H1 (cell line): ENCODE measurements at regions not wholly inside any gene's neighbourhood (a gene's known extent, or its start where the extent isn't known, plus 50 kb on each side); places are given as distances from the start of the nearest gene placed in this dataset.

Source experiments
- CTCF ChIA-PET: fragments of 300-600 bp; sonication (Branson Sonifier 250); formaldehyde crosslinking; loops from one replicate; lab custom pipeline; 2021; ENCODE audit not compliant: partially characterized antibody; lab: Charles Lee
- POLR2A ChIA-PET: fragments of 300-600 bp; sonication (Branson Sonifier 250); formaldehyde crosslinking; loops from one replicate; lab custom pipeline; 2021; ENCODE audit warnings: inconsistent platforms; ENCODE audit not compliant: partially characterized antibody; lab: Charles Lee
- DNase-seq, 2 experiments: peaks; one replicate each; pipeline versions ENCODE4 v3.0.0 to v3.0.0-alpha.2; 2010 to 2022; ENCODE audit warnings: low spot score in 2 of 2, low read depth in 1 of 2, mixed read lengths in 1 of 2
- FAIRE-seq: peaks from 2 replicates; lab custom pipeline; 2011; peaks lifted over from hg19 to GRCh38; lab: Jason Lieb, UNC
- H2AFZ ChIP-seq: 2 replicates; pipeline ENCODE4 v1.8.1; 2012; ENCODE audit warnings: low read length, inconsistent platforms
- H2AK5ac ChIP-seq: 2 replicates; pipeline ENCODE4 v1.6.1; 2013; ENCODE audit warnings: low read depth, low read length
- H2BK120ac ChIP-seq: replicated peaks from 2 replicates; pipeline ENCODE3; 2013; ENCODE audit warnings: low read depth, low read length, inconsistent platforms
- H2BK12ac ChIP-seq: 2 replicates; pipeline ENCODE4 v1.6.1; 2013; ENCODE audit warnings: low read depth, low read length
- H2BK15ac ChIP-seq: 2 replicates; pipeline ENCODE4 v1.6.1; 2013; ENCODE audit warnings: low read length
- H2BK20ac ChIP-seq: 2 replicates; pipeline ENCODE4 v1.6.1; 2013; ENCODE audit warnings: low read length
- H2BK5ac ChIP-seq: 2 replicates; pipeline ENCODE4 v1.6.1; 2013; ENCODE audit warnings: low read depth, low read length
- H3K14ac ChIP-seq: 2 replicates; pipeline ENCODE4 v1.6.1; 2013; ENCODE audit warnings: inconsistent platforms; ENCODE audit not compliant: insufficient read length
- H3K18ac ChIP-seq: 2 replicates; pipeline ENCODE4 v1.6.1; 2013; ENCODE audit warnings: low read length; ENCODE audit errors: extremely low read depth
- H3K23ac ChIP-seq: 2 replicates; pipeline ENCODE4 v1.6.1; 2013; ENCODE audit warnings: inconsistent platforms; ENCODE audit not compliant: insufficient read length
- H3K23me2 ChIP-seq: 2 replicates; pipeline ENCODE4 v1.6.1; 2013; ENCODE audit warnings: low read depth, low read length
- H3K27ac ChIP-seq: 2 replicates; pipeline ENCODE4 v1.6.1; 2011; ENCODE audit warnings: low read depth, low read length, inconsistent platforms
- H3K27me3 ChIP-seq, 4 experiments: replicated peaks in 1 of 4; 1 replicate in 1 of 4; 2 replicates in 3 of 4; pipeline versions ENCODE4 v1.6.1 to v1.8.1; 2011 to 2013; ENCODE audit warnings: low read length in 3 of 4, mild to moderate bottlenecking in 3 of 4, inconsistent platforms in 2 of 4, mixed read lengths in 2 of 4, moderate library complexity in 1 of 4; ENCODE audit not compliant: control insufficient read depth in 3 of 4, insufficient read depth in 3 of 4; ENCODE audit errors: extremely low read depth in 1 of 4
- H3K36me3 ChIP-seq, 4 experiments: 2 replicates each; pipeline versions ENCODE4 v1.6.1 to v1.8.1; 2011 to 2013; ENCODE audit warnings: mild to moderate bottlenecking in 4 of 4, low read length in 3 of 4, moderate library complexity in 2 of 4, control low read depth in 1 of 4, inconsistent platforms in 1 of 4; ENCODE audit not compliant: insufficient read depth in 4 of 4, control insufficient read depth in 2 of 4
- H3K4ac ChIP-seq: replicated peaks from 2 replicates; pipeline ENCODE3; 2013; ENCODE audit warnings: low read length, low read depth, mixed read lengths, inconsistent platforms; ENCODE audit not compliant: insufficient read length
- H3K4me1 ChIP-seq, 4 experiments: replicated peaks in 1 of 4; 1 replicate in 1 of 4; 2 replicates in 3 of 4; pipeline versions ENCODE4 v1.6.1 to v1.8.1; 2011 to 2013; ENCODE audit warnings: low read length in 3 of 4, inconsistent platforms in 2 of 4, mixed read lengths in 1 of 4; ENCODE audit not compliant: insufficient read depth in 4 of 4, control insufficient read depth in 3 of 4
- H3K4me2 ChIP-seq, 2 experiments: 2 replicates each; pipeline versions ENCODE4 v1.6.1 to v1.8.1; 2011 to 2013; ENCODE audit warnings: low read depth in 2 of 2, low read length in 2 of 2, control low read depth in 1 of 2, inconsistent platforms in 1 of 2, mild to moderate bottlenecking in 1 of 2; ENCODE audit not compliant: insufficient read depth in 1 of 2
- H3K4me3 ChIP-seq, 4 experiments: fragments of 200-600, 300-600 bp in 1 of 4; sonication (generic), shearing (Covaris generic), sonication (Bioruptor Twin) in 1 of 4; 2 replicates each; pipeline versions ENCODE4 v1.5.1 to v1.8.1; 2011 to 2016; ENCODE audit warnings: low read length in 4 of 4, low read depth in 3 of 4, control low read depth in 2 of 4, inconsistent platforms in 2 of 4, mild to moderate bottlenecking in 2 of 4, mixed read lengths in 1 of 4, moderate library complexity in 1 of 4; ENCODE audit not compliant: insufficient read depth in 2 of 4; ENCODE audit errors: extremely low read depth in 1 of 4
- H3K56ac ChIP-seq: replicated peaks from 2 replicates; pipeline ENCODE3; 2013; ENCODE audit warnings: low read depth, mild to moderate bottlenecking, mixed read lengths, low read length, inconsistent platforms; ENCODE audit not compliant: insufficient read length
- H3K79me1 ChIP-seq: 2 replicates; pipeline ENCODE4 v1.6.1; 2013; ENCODE audit warnings: low read depth, low read length, control low read depth
- H3K79me2 ChIP-seq, 2 experiments: 2 replicates each; pipeline versions ENCODE4 v1.6.1 to v1.8.1; 2012 to 2013; ENCODE audit warnings: low read length in 2 of 2, mild to moderate bottlenecking in 2 of 2, inconsistent platforms in 1 of 2; ENCODE audit not compliant: insufficient read depth in 2 of 2, control insufficient read depth in 1 of 2
- H3K9ac ChIP-seq, 4 experiments: replicated peaks in 1 of 4; 1 replicate in 1 of 4; 2 replicates in 3 of 4; pipeline versions ENCODE4 v1.6.1 to v1.8.1; 2011 to 2013; ENCODE audit warnings: low read depth in 3 of 4, low read length in 3 of 4, control low read depth in 2 of 4, mild to moderate bottlenecking in 2 of 4, moderate library complexity in 2 of 4, inconsistent platforms in 1 of 4; ENCODE audit errors: extremely low read depth in 1 of 4
- H3K9me3 ChIP-seq, 2 experiments: 2 replicates each; pipeline versions ENCODE4 v1.6.1 to v1.8.1; 2012 to 2013; ENCODE audit warnings: mild to moderate bottlenecking in 2 of 2, moderate library complexity in 2 of 2, control low read depth in 1 of 2, inconsistent platforms in 1 of 2, low read depth in 1 of 2, low read length in 1 of 2, mixed read lengths in 1 of 2; ENCODE audit not compliant: insufficient read depth in 2 of 2
- H4K20me1 ChIP-seq, 2 experiments: replicated peaks in 1 of 2; 2 replicates each; pipeline versions ENCODE3 to v1.8.1; 2011 to 2013; ENCODE audit warnings: inconsistent platforms in 2 of 2, low read length in 2 of 2, mild to moderate bottlenecking in 1 of 2; ENCODE audit not compliant: insufficient read depth in 2 of 2, control insufficient read depth in 1 of 2
- H4K5ac ChIP-seq: 2 replicates; pipeline ENCODE4 v1.6.1; 2013; ENCODE audit warnings: low read length, low read depth, mixed read lengths, inconsistent platforms; ENCODE audit not compliant: insufficient read length
- H4K8ac ChIP-seq: 2 replicates; pipeline ENCODE4 v1.8.0; 2013; ENCODE audit warnings: mild to moderate bottlenecking, moderate library complexity, low read length, inconsistent platforms; ENCODE audit not compliant: insufficient read depth; ENCODE audit errors: extremely low read depth
- H4K91ac ChIP-seq: replicated peaks from 2 replicates; pipeline ENCODE3; 2013; ENCODE audit warnings: low read length, mixed read lengths, inconsistent platforms; ENCODE audit not compliant: insufficient read length
- CBX5 ChIP-seq: fragments of 300-800, 300-1000 bp; sonication (generic); IDR thresholded peaks from 2 replicates; pipeline ENCODE4 v1.7.1; 2016; ENCODE audit warnings: antibody characterized with exemption, low read length, low read depth
- CEBPB ChIP-seq: IDR thresholded peaks from 2 replicates; pipeline ENCODE4 v1.6.1; 2012; ENCODE audit warnings: low read depth, low read length
- HDAC6 ChIP-seq: IDR thresholded peaks from one replicate; pipeline ENCODE4 v1.7.1; 2012; ENCODE audit warnings: low read depth, mild to moderate bottlenecking, inconsistent platforms, low read length, moderate library complexity
- MAFK ChIP-seq: IDR thresholded peaks from 2 replicates; pipeline ENCODE4 v1.6.1; 2012; ENCODE audit warnings: low read depth, mild to moderate bottlenecking, improper control_type of control experiment, low read length
- POLR2A ChIP-seq, 2 experiments: IDR thresholded peaks; 1 replicate in 1 of 2; 2 replicates in 1 of 2; pipeline ENCODE4 v1.6.1; 2011; ENCODE audit warnings: low read depth in 2 of 2, low read length in 2 of 2, mild to moderate bottlenecking in 2 of 2; ENCODE audit errors: control extremely low read depth in 1 of 2
- RFX5 ChIP-seq: IDR thresholded peaks from 2 replicates; pipeline ENCODE4 v1.6.1; 2011; ENCODE audit warnings: low read depth, low read length, improper control_type of control experiment, borderline replicate concordance
- RXRA ChIP-seq: IDR thresholded peaks from 2 replicates; pipeline ENCODE4 v1.6.1; 2011; ENCODE audit warnings: low read depth, mild to moderate bottlenecking, low read length, moderate library complexity; ENCODE audit not compliant: insufficient read depth
- SIRT6 ChIP-seq: IDR thresholded peaks from one replicate; pipeline ENCODE4 v1.7.1; 2012; ENCODE audit warnings: low read length, inconsistent platforms
- SP2 ChIP-seq: IDR thresholded peaks from 2 replicates; pipeline ENCODE4 v1.6.1; 2012; ENCODE audit warnings: mild to moderate bottlenecking, low read length, inconsistent platforms
- SRF ChIP-seq: IDR thresholded peaks from 2 replicates; pipeline ENCODE4 v1.6.1; 2011; ENCODE audit warnings: mild to moderate bottlenecking, low read depth, low read length, moderate library complexity
- SUZ12 ChIP-seq: fragments of 200-600 bp; sonication (generic); IDR thresholded peaks from 2 replicates; pipeline ENCODE4 v1.6.1; 2012; ENCODE audit warnings: mild to moderate bottlenecking, inconsistent platforms, low read length, moderate library complexity, mixed read lengths
- TBP ChIP-seq: IDR thresholded peaks from 2 replicates; pipeline ENCODE4 v1.6.1; 2011; ENCODE audit warnings: low read depth, low read length, improper control_type of control experiment
- TCF12 ChIP-seq: IDR thresholded peaks from 2 replicates; pipeline ENCODE4 v1.6.1; 2011; ENCODE audit warnings: low read depth, mild to moderate bottlenecking, low read length
- TEAD4 ChIP-seq: IDR thresholded peaks from 2 replicates; pipeline ENCODE4 v1.6.1; 2012; ENCODE audit warnings: low read depth, low read length, inconsistent platforms, mixed read lengths
- ZNF274 ChIP-seq: IDR thresholded peaks from 2 replicates; pipeline ENCODE4 v1.7.0; 2012; ENCODE audit warnings: low read length, borderline replicate concordance; ENCODE audit errors: extremely low read depth

DNA sequence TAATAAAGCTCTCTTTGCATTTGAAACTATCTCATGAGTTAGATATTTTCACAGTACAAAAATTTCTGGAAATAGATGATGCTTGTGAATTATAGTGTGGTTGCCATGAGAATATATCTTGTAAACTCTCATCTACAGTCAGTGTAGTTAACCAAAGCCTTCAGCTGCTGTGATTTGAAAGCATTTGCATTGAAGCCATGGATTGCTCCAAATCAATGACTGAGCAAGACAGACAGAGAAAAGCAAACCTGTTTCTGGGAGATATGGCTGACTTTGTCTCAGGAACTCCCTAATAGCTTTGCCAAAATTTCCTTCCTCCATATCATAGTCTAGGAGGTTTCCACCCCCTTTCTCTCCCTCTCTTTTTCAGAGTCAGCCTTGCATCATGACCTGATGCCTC is 955.3 kb downstream of the REEP3 start:
- Histone ChIP-seq H2AK5ac (no peak overlapping the region), H3K4me2 (no peak overlapping the region), H4K20me1 (no peaks in the 10 kb centered on the region), H3K79me2 (no peaks in the 10 kb centered on the region), H2AFZ (no peak overlapping the region), H3K9me3 (no peaks in the 10 kb centered on the region), H3K9ac (no peak overlapping the region), H3K79me1 (no peaks in the 10 kb centered on the region), H4K5ac (no peak overlapping the region), H3K14ac (no peak overlapping the region), H3K23me2 (no peaks in the 10 kb centered on the region), H3K4ac (no peak overlapping the region), H3K27me3 (no peaks in the 10 kb centered on the region), H3K27ac (no peak overlapping the region), H3K4me3 (no peak overlapping the region), H2BK20ac (no peak overlapping the region), H4K8ac (no peak overlapping the region), H3K18ac (no peak overlapping the region), H3K4me1 (no peaks in the 10 kb centered on the region), H3K36me3 (no peaks in the 10 kb centered on the region), H2BK12ac (no peak overlapping the region), H2BK5ac (no peak overlapping the region), H2BK120ac (no peak overlapping the region), H2BK15ac (no peak overlapping the region), H4K91ac (no peak overlapping the region), H3K23ac (no peak overlapping the region), H3K56ac (no peak overlapping the region)
- FAIRE-seq (no peak), DNase-seq (no peak)
- CTCF ChIA-PET: interaction anchor here (1.5 kb wide), 1 partner anchor 46 kb away, joined by 5 read pairs; no protein-coding TSS in a partner anchor
- POLR2A ChIA-PET: no interaction called here
- TF ChIP-seq SP2: no peak
- TF ChIP-seq TEAD4: no peak
- TF ChIP-seq POLR2A (IDR thresholded peaks at IDR 0.05; ENCODE audit: control extremely low read depth in 1 of 2, low read depth in 2 of 2, low read length in 2 of 2): no peak
- TF ChIP-seq ZNF274: no peak
- TF ChIP-seq TCF12: no peak
- no peak for TF ChIP-seq SIRT6
- no peak for TF ChIP-seq RFX5
- no peak for TF ChIP-seq CEBPB
- no peak for TF ChIP-seq RXRA
- no peak for TF ChIP-seq TBP
- TF ChIP-seq HDAC6: no peak
- TF ChIP-seq SRF: no peak
- no peak for TF ChIP-seq MAFK
- TF ChIP-seq SUZ12: no peak
- no peak for TF ChIP-seq CBX5
